Fibroblast of villous mesenchyme (primary cell): ENCODE measurements at regions not wholly inside any gene's neighbourhood (a gene's known extent, or its start where the extent isn't known, plus 50 kb on each side); places are given as distances from the start of the nearest gene placed in this dataset.

ENCODE experiments used
- DNase-seq: peaks from one replicate; pipeline ENCODE4 v3.0.0-alpha.2; 2010; ENCODE audit warnings: low read depth
- H3K4me3 ChIP-seq: 2 replicates; pipeline ENCODE4 v1.5.1; 2011; ENCODE audit warnings: low read depth, mild to moderate bottlenecking, low read length
- CTCF ChIP-seq: IDR thresholded peaks from 2 replicates; pipeline ENCODE4 v1.5.1; 2012; ENCODE audit warnings: low read depth, mild to moderate bottlenecking, low read length; ENCODE audit not compliant: insufficient read depth

GRCh38 chr15:93980261-93980911 is 251.0 kb upstream of the MCTP2 start:
- H3K4me3 ChIP-seq, result no peak overlapping the region
- DNase-seq, result peak; percentile 54
- TF ChIP-seq CTCF, result no peak

GRCh38 chr15:93974804-93975481 is 256.4 kb upstream of the MCTP2 start:
- H3K4me3 ChIP-seq, result no peak overlapping the region
- peak; percentile 34 for DNase-seq
- TF ChIP-seq CTCF, result peak; percentile 55

- no peak for TF ChIP-seq CTCF
- peak; percentile 23 for DNase-seq
Measured at GRCh38 chr15:93973287-93973686, 258.1 kb upstream of the MCTP2 start.

GRCh38 chr15:93968773-93969172 is 262.6 kb upstream of the MCTP2 start:
- no peak overlapping the region for H3K4me3 ChIP-seq
- TF ChIP-seq CTCF, result no peak

More at GRCh38 chr15:93973287-93973686, 258.1 kb upstream of the MCTP2 start:
- no peak overlapping the region for H3K4me3 ChIP-seq

GRCh38 chr15:93965304-93965908 is 266.0 kb upstream of the MCTP2 start:
- no peak for TF ChIP-seq CTCF
- H3K4me3 ChIP-seq, result no peak overlapping the region
- DNase-seq, result no peak

More at GRCh38 chr15:93968773-93969172, 262.6 kb upstream of the MCTP2 start:
- DNase-seq, result no peak

- no peak overlapping the region for H3K4me3 ChIP-seq
- DNase-seq, result no peak
- no peak for TF ChIP-seq CTCF
Measured at GRCh38 chr15:93954985-93955571, 276.3 kb upstream of the MCTP2 start.
